Subcutaneous abdominal adipose tissue (tissue), 5 donors: ENCODE measurements at regions not wholly inside any gene's neighbourhood (a gene's known extent, or its start where the extent isn't known, plus 50 kb on each side); places are given as distances from the start of the nearest gene placed in this dataset.
"Not testable (repeated sequence)": the region's sequence is repeated elsewhere in the genome, so short reads cannot be mapped to it uniquely, and the experiment has no call there.

Experiments used
- H3K27ac ChIP-seq: one replicate; pipeline ENCODE4 v1.7.0; 2013; ENCODE audit warnings: low read depth, mild to moderate bottlenecking, inconsistent platforms, low read length, moderate library complexity
- H3K27me3 ChIP-seq, 5 donors: one replicate each; pipeline ENCODE4 v1.7.0; 2013; ENCODE audit warnings: low read length in 5 of 5, inconsistent platforms in 1 of 5; ENCODE audit not compliant: control insufficient read depth in 5 of 5, insufficient read depth in 4 of 5
- H3K36me3 ChIP-seq, 5 donors: one replicate each; pipeline ENCODE4 v1.7.0; 2013; ENCODE audit warnings: low read length in 5 of 5; ENCODE audit not compliant: control insufficient read depth in 5 of 5, insufficient read depth in 5 of 5
- H3K4me1 ChIP-seq, 5 donors: one replicate each; pipeline ENCODE4 v1.7.0; 2013; ENCODE audit warnings: low read length in 5 of 5, mild to moderate bottlenecking in 3 of 5, moderate library complexity in 1 of 5; ENCODE audit not compliant: control insufficient read depth in 5 of 5, insufficient read depth in 5 of 5
- H3K4me3 ChIP-seq, 5 donors: one replicate each; pipeline ENCODE4 v1.7.0; 2013; ENCODE audit warnings: low read length in 5 of 5, low read depth in 1 of 5
- H3K9ac ChIP-seq, 5 donors: one replicate each; pipeline ENCODE4 v1.7.0; 2013; ENCODE audit warnings: low read length in 5 of 5, mild to moderate bottlenecking in 4 of 5, moderate library complexity in 3 of 5
- H3K9me3 ChIP-seq, 5 donors: one replicate each; pipeline ENCODE4 v1.7.0; 2013; ENCODE audit warnings: low read length in 5 of 5; ENCODE audit not compliant: control insufficient read depth in 5 of 5
- donor health status: healthy.
- donor health status: healthy.
- donor health status: healthy.
- donor health status: healthy.
- donor health status: healthy.

GRCh38 chr3:176850498-176850897 is 346.8 kb downstream of the TBL1XR1 start:
- H3K4me1 ChIP-seq = no peaks in the 10 kb centered on the region
- no peak overlapping the region for H3K4me3 ChIP-seq
- H3K27me3 ChIP-seq = no peaks in the 10 kb centered on the region
- no peak overlapping the region for H3K9ac ChIP-seq
- H3K9me3 ChIP-seq = no peaks in the 10 kb centered on the region
- no peak overlapping the region for H3K27ac ChIP-seq
- no peaks in the 10 kb centered on the region for H3K36me3 ChIP-seq

GRCh38 chr3:176848431-176849214 is 348.7 kb downstream of the TBL1XR1 start:
- Histone ChIP-seq H3K27me3 (no peaks in the 10 kb centered on the region), H3K9ac (no peak overlapping the region), H3K27ac (no peak overlapping the region), H3K4me3 (no peak overlapping the region), H3K4me1 (no peaks in the 10 kb centered on the region), H3K36me3 (no peaks in the 10 kb centered on the region), H3K9me3 (no peaks in the 10 kb centered on the region)

- no peaks in the 10 kb centered on the region for H3K9me3 ChIP-seq
- H3K9ac ChIP-seq = no peak overlapping the region
- H3K27me3 ChIP-seq = no peaks in the 10 kb centered on the region
- H3K4me3 ChIP-seq = no peak overlapping the region
- H3K27ac ChIP-seq = no peak overlapping the region
- H3K4me1 ChIP-seq = peaks cover 0 to 4% (median 2%) of the 10 kb centered on the region in 5 donors
- no peaks in the 10 kb centered on the region for H3K36me3 ChIP-seq
These were observed 354.4 kb downstream of the TBL1XR1 start for GRCh38 chr3:176842914-176843313.

GRCh38 chr3:176840641-176841286 is 356.5 kb downstream of the TBL1XR1 start:
- Histone ChIP-seq H3K4me3 (no peak overlapping the region), H3K36me3 (no peaks in the 10 kb centered on the region), H3K27ac (no peak overlapping the region), H3K27me3 (no peaks in the 10 kb centered on the region), H3K9me3 (no peaks in the 10 kb centered on the region), H3K4me1 (peaks cover 0 to 4% (median 2%) of the 10 kb centered on the region in 5 donors), H3K9ac (no peak overlapping the region)

GRCh38 chr3:176839901-176840300 is 357.4 kb downstream of the TBL1XR1 start:
- Histone ChIP-seq H3K27ac (no peak overlapping the region), H3K9me3 (no peaks in the 10 kb centered on the region), H3K4me1 (peaks cover 0 to 4% (median 2%) of the 10 kb centered on the region in 5 donors), H3K27me3 (no peaks in the 10 kb centered on the region), H3K4me3 (no peak overlapping the region), H3K9ac (no peak overlapping the region), H3K36me3 (no peaks in the 10 kb centered on the region)

- no peaks in the 10 kb centered on the region for H3K36me3 ChIP-seq
- H3K4me3 ChIP-seq = no peak overlapping the region
- no peak overlapping the region for H3K27ac ChIP-seq
- no peaks in the 10 kb centered on the region for H3K9me3 ChIP-seq
- peaks cover 0 to 4% (median 2%) of the 10 kb centered on the region in 5 donors for H3K4me1 ChIP-seq
- no peaks in the 10 kb centered on the region for H3K27me3 ChIP-seq
- no peak overlapping the region for H3K9ac ChIP-seq
These were observed 357.8 kb downstream of the TBL1XR1 start for GRCh38 chr3:176839466-176839865.

- not testable (repeated sequence) for H3K27me3 ChIP-seq, H3K9me3 ChIP-seq, H3K4me3 ChIP-seq, H3K36me3 ChIP-seq, H3K27ac ChIP-seq, H3K9ac ChIP-seq, H3K4me1 ChIP-seq
These were observed 370.0 kb downstream of the TBL1XR1 start for GRCh38 chr3:176827244-176827643.

GRCh38 chr3:176824811-176825210 is 372.5 kb downstream of the TBL1XR1 start:
- Histone ChIP-seq H3K9ac (no peak overlapping the region), H3K36me3 (no peaks in the 10 kb centered on the region)

GRCh38 chr3:176820764-176821163 is 376.5 kb downstream of the TBL1XR1 start:
- Histone ChIP-seq H3K9ac (no peak overlapping the region), H3K9me3 (no peaks in the 10 kb centered on the region), H3K36me3 (no peaks in the 10 kb centered on the region), H3K4me3 (no peak overlapping the region), H3K27me3 (no peaks in the 10 kb centered on the region), H3K27ac (no peak overlapping the region), H3K4me1 (no peaks in the 10 kb centered on the region)

More at GRCh38 chr3:176824811-176825210, 372.5 kb downstream of the TBL1XR1 start:
- Histone ChIP-seq H3K9me3 (no peaks in the 10 kb centered on the region), H3K27me3 (no peaks in the 10 kb centered on the region), H3K27ac (no peak overlapping the region), H3K4me1 (no peaks in the 10 kb centered on the region), H3K4me3 (no peak overlapping the region)

- Histone ChIP-seq H3K4me1 (peaks cover 0 to 7% (median 6%) of the 10 kb centered on the region in 5 donors), H3K27me3 (no peaks in the 10 kb centered on the region), H3K9me3 (no peaks in the 10 kb centered on the region), H3K9ac (no peak overlapping the region), H3K36me3 (no peaks in the 10 kb centered on the region), H3K4me3 (no peak overlapping the region), H3K27ac (no peak overlapping the region)
These were observed 380.3 kb downstream of the TBL1XR1 start for GRCh38 chr3:176816937-176817336.
